Spleen (tissue), 7 donors: ENCODE measurements at regions not wholly inside any gene's neighbourhood (a gene's known extent, or its start where the extent isn't known, plus 50 kb on each side); places are given as distances from the start of the nearest gene placed in this dataset.

Experiments used
- CTCF ChIP-seq, 11 experiments: fragments of 200-600 bp in 7 of 11; fragments of 450-650 bp in 4 of 11; sonication (generic) in 4 of 11; IDR thresholded peaks in 8 of 11; conservative IDR thresholded peaks in 3 of 11; 1 replicate in 7 of 11; 2 replicates in 4 of 11; pipeline versions ENCODE4 v1.4.0 to v1.8.0; 2016 to 2021; ENCODE audit warnings: antibody characterized with exemption in 11 of 11, inconsistent platforms in 4 of 11, mild to moderate bottlenecking in 1 of 11
- POLR2A ChIP-seq, 3 donors: fragments of 450-650 bp; IDR thresholded peaks; one replicate each; pipeline ENCODE4 v1.5.1; 2017; ENCODE audit warnings: antibody characterized with exemption in 3 of 3, mild to moderate bottlenecking in 1 of 3
- POLR2AphosphoS5 ChIP-seq, 3 donors: sonication (generic); formaldehyde crosslinking; IDR thresholded peaks; one replicate each; pipeline ENCODE4 v1.5.1; 2017; ENCODE audit warnings: antibody characterized with exemption in 3 of 3
- donor health status: DM: no; HTN: no; CAD: no; lungs with moderate emphysema.
- donor health status: DM: no; HTN: no; CAD: no.
- donor health status: DM: no; HTN: no; CAD: no.

GRCh38 chr1:195294911-195295310 lies 1313.3 kb downstream of the KCNT2 start:
- TF ChIP-seq CTCF (IDR thresholded peaks at IDR 0.05 in 8 of 11, conservative IDR thresholded peaks at IDR 0.05 in 3 of 11) (no peak), POLR2AphosphoS5 (IDR thresholded peaks at IDR 0.05) (no peak), POLR2A (IDR thresholded peaks at IDR 0.05) (no peak)
